ENCODE measurements at regions not wholly inside any gene's neighbourhood (a gene's known extent, or its start where the extent isn't known, plus 50 kb on each side); places are given as distances from the start of the nearest gene placed in this dataset.

DNA sequence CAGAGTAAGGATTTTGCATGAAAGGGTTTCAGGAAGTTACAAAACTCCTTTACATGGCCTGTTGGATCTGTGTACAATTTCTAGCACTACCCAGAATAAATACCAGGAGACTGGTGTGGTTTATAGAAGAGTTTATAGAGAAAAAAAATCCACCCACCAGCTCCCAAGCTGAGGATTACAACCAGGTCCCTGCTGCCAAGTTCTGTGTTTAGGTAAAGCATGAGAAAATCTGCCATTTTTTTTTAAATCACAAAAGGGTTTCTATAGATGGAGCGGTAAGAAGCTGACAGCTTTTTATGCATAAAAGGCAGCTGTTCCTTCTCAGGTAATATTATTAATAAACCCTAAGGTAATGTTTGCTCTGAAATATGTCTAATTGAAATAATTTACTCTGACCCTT, 545.4 kb upstream of the ZEB2 start:
- no peak overlapping the region for H3K27ac ChIP-seq (ENCODE audit: low read depth in 2 of 2, low read length in 2 of 2)
- DNase-seq (no peak), FAIRE-seq (no peak)
- H3K36me3 ChIP-seq (ENCODE audit: control insufficient read depth in 2 of 3, insufficient read depth in 3 of 3, low read length in 3 of 3) = no peaks in the 10 kb centered on the region
- no peak overlapping the region for H3K4me3 ChIP-seq (ENCODE audit: low read length in 3 of 3)
- no peak overlapping the region for H3K9ac ChIP-seq (ENCODE audit: low read length in 3 of 3)
- no peaks in the 10 kb centered on the region for H3K9me3 ChIP-seq (ENCODE audit: control insufficient read depth in 2 of 3, insufficient read depth in 1 of 3, low read length in 3 of 3)
- intact Hi-C loops (cut with DNase I) = no loop called here
- H3K27me3 ChIP-seq (ENCODE audit: control insufficient read depth, insufficient read depth, low read length) = no peaks in the 10 kb centered on the region
- TF ChIP-seq, protein P1, sequence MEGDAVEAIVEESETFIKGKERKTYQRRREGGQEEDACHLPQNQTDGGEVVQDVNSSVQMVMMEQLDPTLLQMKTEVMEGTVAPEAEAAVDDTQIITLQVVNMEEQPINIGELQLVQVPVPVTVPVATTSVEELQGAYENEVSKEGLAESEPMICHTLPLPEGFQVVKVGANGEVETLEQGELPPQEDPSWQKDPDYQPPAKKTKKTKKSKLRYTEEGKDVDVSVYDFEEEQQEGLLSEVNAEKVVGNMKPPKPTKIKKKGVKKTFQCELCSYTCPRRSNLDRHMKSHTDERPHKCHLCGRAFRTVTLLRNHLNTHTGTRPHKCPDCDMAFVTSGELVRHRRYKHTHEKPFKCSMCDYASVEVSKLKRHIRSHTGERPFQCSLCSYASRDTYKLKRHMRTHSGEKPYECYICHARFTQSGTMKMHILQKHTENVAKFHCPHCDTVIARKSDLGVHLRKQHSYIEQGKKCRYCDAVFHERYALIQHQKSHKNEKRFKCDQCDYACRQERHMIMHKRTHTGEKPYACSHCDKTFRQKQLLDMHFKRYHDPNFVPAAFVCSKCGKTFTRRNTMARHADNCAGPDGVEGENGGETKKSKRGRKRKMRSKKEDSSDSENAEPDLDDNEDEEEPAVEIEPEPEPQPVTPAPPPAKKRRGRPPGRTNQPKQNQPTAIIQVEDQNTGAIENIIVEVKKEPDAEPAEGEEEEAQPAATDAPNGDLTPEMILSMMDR (IDR thresholded peaks at IDR 0.05; ENCODE audit: borderline replicate concordance, extremely low read depth, insufficient read depth) = no peak
- H3K4me1 ChIP-seq (ENCODE audit: control insufficient read depth in 2 of 3, insufficient read depth in 2 of 3, low read depth in 1 of 3, low read length in 3 of 3) = no peaks in the 10 kb centered on the region

GRCh38 chr2:145064511-145064910, 544.6 kb upstream of the ZEB2 start:
- no peaks in the 10 kb centered on the region for H3K27me3 ChIP-seq (ENCODE audit: control insufficient read depth, insufficient read depth, low read length)
- H3K9me3 ChIP-seq (ENCODE audit: control insufficient read depth in 2 of 3, insufficient read depth in 1 of 3, low read length in 3 of 3) = no peaks in the 10 kb centered on the region
- DNase-seq (no peak), FAIRE-seq (no peak)
- intact Hi-C loops (cut with DNase I) = no loop called here
- H3K36me3 ChIP-seq (ENCODE audit: control insufficient read depth in 2 of 3, insufficient read depth in 3 of 3, low read length in 3 of 3) = no peaks in the 10 kb centered on the region
- no peak overlapping the region for H3K9ac ChIP-seq (ENCODE audit: low read length in 3 of 3)
- H3K27ac ChIP-seq (ENCODE audit: low read depth in 2 of 2, low read length in 2 of 2) = no peak overlapping the region
- no peak overlapping the region for H3K4me3 ChIP-seq (ENCODE audit: low read length in 3 of 3)
- TF ChIP-seq, protein P1 (IDR thresholded peaks at IDR 0.05; ENCODE audit: borderline replicate concordance, extremely low read depth, insufficient read depth) = no peak
- H3K4me1 ChIP-seq (ENCODE audit: control insufficient read depth in 2 of 3, insufficient read depth in 2 of 3, low read depth in 1 of 3, low read length in 3 of 3) = no peaks in the 10 kb centered on the region

- TF ChIP-seq, protein P1 (IDR thresholded peaks at IDR 0.05; ENCODE audit: borderline replicate concordance, extremely low read depth, insufficient read depth) = no peak
- Histone ChIP-seq H3K4me3 (ENCODE audit: low read length in 3 of 3) (no peak overlapping the region), H3K9me3 (ENCODE audit: control insufficient read depth in 2 of 3, insufficient read depth in 1 of 3, low read length in 3 of 3) (no peaks in the 10 kb centered on the region), H3K4me1 (ENCODE audit: control insufficient read depth in 2 of 3, insufficient read depth in 2 of 3, low read depth in 1 of 3, low read length in 3 of 3) (no peaks in the 10 kb centered on the region), H3K9ac (ENCODE audit: low read length in 3 of 3) (no peak overlapping the region), H3K27me3 (ENCODE audit: control insufficient read depth, insufficient read depth, low read length) (no peaks in the 10 kb centered on the region), H3K36me3 (ENCODE audit: control insufficient read depth in 2 of 3, insufficient read depth in 3 of 3, low read length in 3 of 3) (no peaks in the 10 kb centered on the region), H3K27ac (ENCODE audit: low read depth in 2 of 2, low read length in 2 of 2) (no peak overlapping the region)
- FAIRE-seq (no peak), DNase-seq (no peak)
- intact Hi-C loops (cut with DNase I) = no loop called here
Observed at GRCh38 chr2:145060876-145061275, 541.0 kb upstream of the ZEB2 start.

- FAIRE-seq = no peak
- TF ChIP-seq, protein P1 (IDR thresholded peaks at IDR 0.05; ENCODE audit: borderline replicate concordance, extremely low read depth, insufficient read depth) = no peak
Observed at GRCh38 chr2:145059914-145060313, 540.0 kb upstream of the ZEB2 start.

More at GRCh38 chr2:145059914-145060313, 540.0 kb upstream of the ZEB2 start:
- Histone ChIP-seq H3K36me3 (ENCODE audit: control insufficient read depth in 2 of 3, insufficient read depth in 3 of 3, low read length in 3 of 3) (no peaks in the 10 kb centered on the region), H3K27ac (ENCODE audit: low read depth in 2 of 2, low read length in 2 of 2) (no peak overlapping the region), H3K4me3 (ENCODE audit: low read length in 3 of 3) (no peak overlapping the region), H3K9ac (ENCODE audit: low read length in 3 of 3) (no peak overlapping the region), H3K9me3 (ENCODE audit: control insufficient read depth in 2 of 3, insufficient read depth in 1 of 3, low read length in 3 of 3) (no peaks in the 10 kb centered on the region), H3K4me1 (ENCODE audit: control insufficient read depth in 2 of 3, insufficient read depth in 2 of 3, low read depth in 1 of 3, low read length in 3 of 3) (no peaks in the 10 kb centered on the region), H3K27me3 (ENCODE audit: control insufficient read depth, insufficient read depth, low read length) (no peaks in the 10 kb centered on the region)
- intact Hi-C loops (cut with DNase I) = no loop called here
- peak in 3 of 5 donors; percentile 22 to 63 (median 30) for DNase-seq

All from kidney (tissue), 13 donors.